Neural progenitor cell (in vitro differentiated cells): ENCODE measurements at regions not wholly inside any gene's neighbourhood (a gene's known extent, or its start where the extent isn't known, plus 50 kb on each side); places are given as distances from the start of the nearest gene placed in this dataset.

Source experiments
- CTCF ChIP-seq: fragments of 200-600 bp; sonication (generic); IDR thresholded peaks from 2 replicates; pipeline ENCODE4 v1.5.1; 2017; ENCODE audit warnings: antibody characterized with exemption, mild to moderate bottlenecking
- EZH2 ChIP-seq: fragments of 200-600 bp; sonication (generic); IDR thresholded peaks from 2 replicates; pipeline ENCODE4 v1.6.1; 2017; ENCODE audit warnings: antibody characterized with exemption, mild to moderate bottlenecking, moderate library complexity
- EZH2phosphoT487 ChIP-seq: fragments of 200-600 bp; sonication (generic); IDR thresholded peaks from 2 replicates; pipeline ENCODE4 v1.6.1; 2017; ENCODE audit warnings: antibody characterized with exemption

DNA sequence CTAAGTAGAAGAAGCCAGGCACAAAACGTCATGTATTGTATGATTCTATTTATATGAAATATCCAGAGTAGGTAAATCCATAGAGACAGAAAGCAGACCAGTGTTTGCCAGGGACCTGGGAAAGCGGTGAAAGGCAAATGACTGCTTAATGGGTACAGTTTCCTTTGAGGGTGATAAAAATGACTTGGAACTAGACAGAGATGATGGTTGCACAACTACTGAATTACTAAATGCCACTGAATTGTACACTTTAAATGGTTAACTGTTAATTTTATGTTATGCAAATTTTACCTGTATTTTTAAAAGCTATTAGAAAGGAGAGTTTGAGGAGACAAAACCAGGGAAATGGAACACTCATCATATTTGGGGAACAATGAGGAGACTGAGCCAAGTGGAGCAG is 61.8 kb upstream of the USP47 start:
- no peak for TF ChIP-seq CTCF
- TF ChIP-seq EZH2 = no peak
- TF ChIP-seq EZH2phosphoT487 = no peak
